ENCODE measurements at regions not wholly inside any gene's neighbourhood (a gene's known extent, or its start where the extent isn't known, plus 50 kb on each side); places are given as distances from the start of the nearest gene placed in this dataset.

GRCh38 chr6:144939921-144940320 is 654.8 kb downstream of the UTRN start:
- Histone ChIP-seq H3K27ac (ENCODE audit: low read depth, low read length) (no peak overlapping the region), H3K4me2 (ENCODE audit: low read length) (no peak overlapping the region)
- TF ChIP-seq EZH2phosphoT487 (IDR thresholded peaks at IDR 0.05; ENCODE audit: borderline replicate concordance, low read length) = no peak

DNA sequence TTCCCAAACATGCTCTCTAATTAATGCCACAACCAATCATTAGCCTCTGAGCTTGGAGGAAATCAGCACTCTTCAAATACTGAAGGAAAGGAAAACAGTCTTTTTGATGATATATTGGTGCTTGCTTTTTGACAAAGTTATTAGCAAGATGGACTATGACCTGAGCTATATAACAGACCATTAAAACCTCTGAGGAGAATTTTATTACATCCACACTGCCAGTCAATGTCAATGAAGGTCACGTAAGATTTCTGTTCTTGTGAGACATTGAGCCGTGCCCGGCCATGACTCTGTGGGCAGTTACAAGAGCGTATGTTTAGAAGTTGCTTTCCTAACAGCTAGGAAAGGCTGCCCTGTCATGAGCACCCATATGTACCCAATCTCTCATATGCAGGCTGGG is 659.0 kb downstream of the UTRN start:
- Histone ChIP-seq H3K79me2 (ENCODE audit: control insufficient read depth, low read length) (no peaks in the 10 kb centered on the region), H3K27ac (ENCODE audit: low read depth, low read length) (no peak overlapping the region), H3K4me2 (ENCODE audit: low read length) (no peak overlapping the region), H3F3A (ENCODE audit: control insufficient read depth, insufficient read depth) (no peaks in the 10 kb centered on the region), H3K36me3 (ENCODE audit: control insufficient read depth, low read length) (no peaks in the 10 kb centered on the region), H3K9me2 (replicated peaks; ENCODE audit: control insufficient read depth, low read length) (no peaks in the 10 kb centered on the region), H3K27me3 (ENCODE audit: control insufficient read depth, low read length) (no peaks in the 10 kb centered on the region), H4K20me1 (ENCODE audit: control insufficient read depth, insufficient read depth, low read depth, low read length) (no peaks in the 10 kb centered on the region), H3K9me3 (ENCODE audit: control insufficient read depth, insufficient read depth, low read length) (no peaks in the 10 kb centered on the region; the same call in 1 of the 2 replicates), H3K4me1 (ENCODE audit: control insufficient read depth, low read length) (no peaks in the 10 kb centered on the region), H3K4me3 (ENCODE audit: low read length) (no peak overlapping the region)
- TF ChIP-seq EZH2phosphoT487 (IDR thresholded peaks at IDR 0.05; ENCODE audit: borderline replicate concordance, low read length) = no peak
- TF ChIP-seq, protein P1, sequence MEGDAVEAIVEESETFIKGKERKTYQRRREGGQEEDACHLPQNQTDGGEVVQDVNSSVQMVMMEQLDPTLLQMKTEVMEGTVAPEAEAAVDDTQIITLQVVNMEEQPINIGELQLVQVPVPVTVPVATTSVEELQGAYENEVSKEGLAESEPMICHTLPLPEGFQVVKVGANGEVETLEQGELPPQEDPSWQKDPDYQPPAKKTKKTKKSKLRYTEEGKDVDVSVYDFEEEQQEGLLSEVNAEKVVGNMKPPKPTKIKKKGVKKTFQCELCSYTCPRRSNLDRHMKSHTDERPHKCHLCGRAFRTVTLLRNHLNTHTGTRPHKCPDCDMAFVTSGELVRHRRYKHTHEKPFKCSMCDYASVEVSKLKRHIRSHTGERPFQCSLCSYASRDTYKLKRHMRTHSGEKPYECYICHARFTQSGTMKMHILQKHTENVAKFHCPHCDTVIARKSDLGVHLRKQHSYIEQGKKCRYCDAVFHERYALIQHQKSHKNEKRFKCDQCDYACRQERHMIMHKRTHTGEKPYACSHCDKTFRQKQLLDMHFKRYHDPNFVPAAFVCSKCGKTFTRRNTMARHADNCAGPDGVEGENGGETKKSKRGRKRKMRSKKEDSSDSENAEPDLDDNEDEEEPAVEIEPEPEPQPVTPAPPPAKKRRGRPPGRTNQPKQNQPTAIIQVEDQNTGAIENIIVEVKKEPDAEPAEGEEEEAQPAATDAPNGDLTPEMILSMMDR (IDR thresholded peaks at IDR 0.05; ENCODE audit: low read depth, low read length, poor library complexity, severe bottlenecking) = no peak

More at GRCh38 chr6:144939921-144940320, 654.8 kb downstream of the UTRN start:
- Histone ChIP-seq H3F3A (ENCODE audit: control insufficient read depth, insufficient read depth) (no peaks in the 10 kb centered on the region), H4K20me1 (ENCODE audit: control insufficient read depth, insufficient read depth, low read depth, low read length) (no peaks in the 10 kb centered on the region), H3K79me2 (ENCODE audit: control insufficient read depth, low read length) (no peaks in the 10 kb centered on the region), H3K4me3 (ENCODE audit: low read length) (no peak overlapping the region), H3K4me1 (ENCODE audit: control insufficient read depth, low read length) (no peaks in the 10 kb centered on the region), H3K9me3 (ENCODE audit: control insufficient read depth, insufficient read depth, low read length) (no peaks in the 10 kb centered on the region; the same call in 1 of the 2 replicates), H3K27me3 (ENCODE audit: control insufficient read depth, low read length) (no peaks in the 10 kb centered on the region), H3K36me3 (ENCODE audit: control insufficient read depth, low read length) (no peaks in the 10 kb centered on the region), H3K9me2 (replicated peaks; ENCODE audit: control insufficient read depth, low read length) (no peaks in the 10 kb centered on the region)

- H3K36me3 ChIP-seq (ENCODE audit: control insufficient read depth, low read length) = no peaks in the 10 kb centered on the region
- H3K4me1 ChIP-seq (ENCODE audit: control insufficient read depth, low read length) = no peaks in the 10 kb centered on the region
- no peaks in the 10 kb centered on the region for H3K79me2 ChIP-seq (ENCODE audit: control insufficient read depth, low read length)
- no peaks in the 10 kb centered on the region for H4K20me1 ChIP-seq (ENCODE audit: control insufficient read depth, insufficient read depth, low read depth, low read length)
- no peaks in the 10 kb centered on the region for H3K27me3 ChIP-seq (ENCODE audit: control insufficient read depth, low read length)
- no peaks in the 10 kb centered on the region for H3F3A ChIP-seq (ENCODE audit: control insufficient read depth, insufficient read depth)
- H3K4me2 ChIP-seq (ENCODE audit: low read length) = no peak overlapping the region
- H3K4me3 ChIP-seq (ENCODE audit: low read length) = no peak overlapping the region
- TF ChIP-seq, protein P1 (IDR thresholded peaks at IDR 0.05; ENCODE audit: low read depth, low read length, poor library complexity, severe bottlenecking) = no peak
- TF ChIP-seq EZH2phosphoT487 (IDR thresholded peaks at IDR 0.05; ENCODE audit: borderline replicate concordance, low read length) = no peak
- no peaks in the 10 kb centered on the region; the same call in 1 of the 2 replicates for H3K9me3 ChIP-seq (ENCODE audit: control insufficient read depth, insufficient read depth, low read length)
- no peak overlapping the region for H3K27ac ChIP-seq (ENCODE audit: low read depth, low read length)
- H3K9me2 ChIP-seq (replicated peaks; ENCODE audit: control insufficient read depth, low read length) = no peaks in the 10 kb centered on the region
Measured at GRCh38 chr6:144947398-144947976, 662.4 kb downstream of the UTRN start.

GRCh38 chr6:144951730-144952437 is 666.7 kb downstream of the UTRN start:
- no peaks in the 10 kb centered on the region for H3K9me3 ChIP-seq (ENCODE audit: control insufficient read depth, insufficient read depth, low read length)
- H3K4me1 ChIP-seq (ENCODE audit: control insufficient read depth, low read length) = no peaks in the 10 kb centered on the region
- no peak overlapping the region for H3K4me3 ChIP-seq (ENCODE audit: low read length)
- H4K20me1 ChIP-seq (ENCODE audit: control insufficient read depth, insufficient read depth, low read depth, low read length) = no peaks in the 10 kb centered on the region
- no peak overlapping the region for H3K4me2 ChIP-seq (ENCODE audit: low read length)
- no peaks in the 10 kb centered on the region for H3K36me3 ChIP-seq (ENCODE audit: control insufficient read depth, low read length)
- H3K79me2 ChIP-seq (ENCODE audit: control insufficient read depth, low read length) = no peaks in the 10 kb centered on the region
- TF ChIP-seq, protein P1 (IDR thresholded peaks at IDR 0.05; ENCODE audit: low read depth, low read length, poor library complexity, severe bottlenecking) = no peak
- TF ChIP-seq EZH2phosphoT487 (IDR thresholded peaks at IDR 0.05; ENCODE audit: borderline replicate concordance, low read length) = no peak
- no peaks in the 10 kb centered on the region for H3K9me2 ChIP-seq (replicated peaks; ENCODE audit: control insufficient read depth, low read length)
- H3K27ac ChIP-seq (ENCODE audit: low read depth, low read length) = no peak overlapping the region
- no peaks in the 10 kb centered on the region for H3F3A ChIP-seq (ENCODE audit: control insufficient read depth, insufficient read depth)
- no peaks in the 10 kb centered on the region for H3K27me3 ChIP-seq (ENCODE audit: control insufficient read depth, low read length)
